GM12864 (cell line): ENCODE measurements at regions not wholly inside any gene's neighbourhood (a gene's known extent, or its start where the extent isn't known, plus 50 kb on each side); places are given as distances from the start of the nearest gene placed in this dataset.

ENCODE experiments used
- DNase-seq: peaks from one replicate; pipeline ENCODE4 v3.0.0-alpha.2; 2011; ENCODE audit warnings: low read depth
- H3K4me3 ChIP-seq: 2 replicates; pipeline ENCODE4 v1.5.1; 2011; ENCODE audit warnings: mild to moderate bottlenecking, low read depth, low read length, control low read depth
- CTCF ChIP-seq: IDR thresholded peaks from 2 replicates; pipeline ENCODE4 v1.5.1; 2011; ENCODE audit warnings: low read depth, mild to moderate bottlenecking, moderate library complexity, low read length, control low read depth, inconsistent platforms; ENCODE audit errors: missing control alignments

GRCh38 chr4:130632731-130633604 is 1537.0 kb downstream of the C4orf33 start:
- no peak for TF ChIP-seq CTCF
- no peak overlapping the region for H3K4me3 ChIP-seq
- no peak for DNase-seq

- no peak for TF ChIP-seq CTCF
- no peak overlapping the region for H3K4me3 ChIP-seq
- DNase-seq, result no peak
These were observed 1540.5 kb downstream of the C4orf33 start for GRCh38 chr4:130636486-130636885.

GRCh38 chr4:130640592-130640991 is 1544.6 kb downstream of the C4orf33 start:
- DNase-seq, result no peak
- no peak overlapping the region for H3K4me3 ChIP-seq
- TF ChIP-seq CTCF, result no peak

DNA sequence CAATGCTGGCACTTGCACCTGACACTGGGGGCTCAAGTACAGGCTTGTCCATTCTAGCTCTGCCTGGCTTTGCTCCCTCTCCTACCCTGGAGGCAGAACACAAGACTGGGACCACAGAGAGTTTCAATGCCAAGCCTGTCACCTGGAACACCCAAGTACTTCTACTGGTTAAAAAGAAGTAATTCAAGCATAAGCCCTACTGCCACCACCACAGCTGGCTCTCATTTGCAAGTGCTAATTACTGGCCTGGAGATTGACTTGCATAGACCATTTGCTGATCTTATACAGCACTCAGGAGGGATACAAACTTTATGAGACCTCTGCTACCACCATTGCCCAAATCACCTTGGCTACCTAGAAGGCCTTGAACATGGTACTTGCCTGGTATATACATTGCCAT is 1550.9 kb downstream of the C4orf33 start:
- DNase-seq, result no peak
- H3K4me3 ChIP-seq, result no peak overlapping the region
- no peak for TF ChIP-seq CTCF

DNA sequence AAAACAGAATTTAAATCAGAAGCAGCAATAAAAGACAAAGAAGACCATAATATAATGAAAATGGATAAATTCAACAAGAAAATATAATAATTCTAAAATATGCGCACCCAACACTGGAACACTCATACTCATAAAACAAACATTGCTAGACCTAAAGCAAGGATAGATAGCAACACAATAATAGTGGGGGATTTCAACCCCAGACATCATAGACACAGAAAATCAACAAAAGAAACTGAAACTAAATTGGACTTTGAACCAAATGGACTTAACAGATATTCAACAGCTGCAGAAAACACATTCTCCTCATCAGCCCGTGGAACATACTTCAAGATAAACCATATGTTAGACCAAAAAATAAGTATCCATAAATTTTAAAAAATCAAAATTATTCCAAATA is 1552.6 kb downstream of the C4orf33 start:
- no peak for DNase-seq
- no peak overlapping the region for H3K4me3 ChIP-seq
- TF ChIP-seq CTCF, result no peak

GRCh38 chr4:130653842-130654241 is 1557.9 kb downstream of the C4orf33 start:
- DNase-seq, result no peak
- TF ChIP-seq CTCF, result no peak

GRCh38 chr4:130659320-130659719 is 1563.4 kb downstream of the C4orf33 start:
- TF ChIP-seq CTCF, result no peak
- DNase-seq, result no peak
- H3K4me3 ChIP-seq, result no peak overlapping the region

More at GRCh38 chr4:130653842-130654241, 1557.9 kb downstream of the C4orf33 start:
- no peak overlapping the region for H3K4me3 ChIP-seq
